DND-41 (cell line): ENCODE measurements at regions not wholly inside any gene's neighbourhood (a gene's known extent, or its start where the extent isn't known, plus 50 kb on each side); places are given as distances from the start of the nearest gene placed in this dataset.

ENCODE experiments used
- ATAC-seq: fragments of 200-7000 bp; cut with Tn5 transposase; 3 replicates; pipeline ENCODE4 v1.9.1; 2021; ENCODE audit warnings: low read depth; ENCODE audit not compliant: insufficient read depth
- DNase-seq: peaks from one replicate; pipeline ENCODE4 v3.0.0-alpha.2; 2020
- H2AFZ ChIP-seq: 2 replicates; pipeline ENCODE4 v1.6.0; 2012; ENCODE audit warnings: low read depth, low read length
- H3K27ac ChIP-seq: 2 replicates; pipeline ENCODE4 v1.5.1; 2012; ENCODE audit warnings: low read length, inconsistent platforms
- H3K27me3 ChIP-seq: fragments of 200-600 bp; sonication (generic); 2 replicates; pipeline ENCODE4 v1.6.0; 2012; ENCODE audit warnings: low read length, mild to moderate bottlenecking, inconsistent platforms; ENCODE audit not compliant: insufficient read depth, poor library complexity
- H3K36me3 ChIP-seq: 2 replicates; pipeline ENCODE4 v1.5.1; 2012; ENCODE audit warnings: low read length, inconsistent platforms; ENCODE audit not compliant: insufficient read depth
- H3K4me1 ChIP-seq: 2 replicates; pipeline ENCODE4 v1.5.1; 2012; ENCODE audit warnings: mild to moderate bottlenecking, low read length; ENCODE audit not compliant: insufficient read depth
- H3K4me2 ChIP-seq: 2 replicates; pipeline ENCODE4 v1.6.0; 2012; ENCODE audit warnings: mild to moderate bottlenecking, moderate library complexity, low read length, inconsistent platforms; ENCODE audit not compliant: insufficient read depth
- H3K4me3 ChIP-seq, 2 experiments: fragments of 200-600 bp in 1 of 2; shearing (Covaris generic) in 1 of 2; 2 replicates each; pipeline ENCODE4 v1.5.1; 2012 to 2016; ENCODE audit warnings: inconsistent platforms in 2 of 2, low read length in 2 of 2, mild to moderate bottlenecking in 2 of 2, low read depth in 1 of 2, moderate library complexity in 1 of 2
- H3K79me2 ChIP-seq: 2 replicates; pipeline ENCODE4 v1.6.0; 2012; ENCODE audit warnings: low read length, inconsistent platforms; ENCODE audit not compliant: insufficient read depth
- H3K9ac ChIP-seq: 2 replicates; pipeline ENCODE4 v1.6.0; 2012; ENCODE audit warnings: low read depth, mild to moderate bottlenecking, inconsistent platforms, low read length, moderate library complexity
- H3K9me3 ChIP-seq: 2 replicates; pipeline ENCODE4 v1.5.1; 2012; ENCODE audit warnings: low read length, moderate library complexity, mild to moderate bottlenecking, inconsistent platforms; ENCODE audit not compliant: insufficient read depth, severe bottlenecking
- H4K20me1 ChIP-seq: 2 replicates; pipeline ENCODE4 v1.6.0; 2012; ENCODE audit warnings: low read length; ENCODE audit not compliant: insufficient read depth
- EZH2 ChIP-seq: IDR thresholded peaks from 3 replicates; pipeline ENCODE4 v1.6.1; 2012; ENCODE audit warnings: borderline replicate concordance, low read depth, mild to moderate bottlenecking, moderate library complexity, low read length, inconsistent platforms; ENCODE audit not compliant: severe bottlenecking
- TF ChIP-seq, protein P1 (sequence below): IDR thresholded peaks from 2 replicates; pipeline ENCODE4 v1.5.1; 2012; ENCODE audit warnings: borderline replicate concordance, low read length, moderate library complexity, mild to moderate bottlenecking; ENCODE audit not compliant: poor library complexity, severe bottlenecking; ENCODE audit errors: extremely low read depth

- H3K9me3 ChIP-seq, result no peaks in the 10 kb centered on the region
- no peak overlapping the region for H3K4me3 ChIP-seq
- H3K79me2 ChIP-seq, result no peaks in the 10 kb centered on the region
- no peak overlapping the region for H2AFZ ChIP-seq
- no peak for DNase-seq
- H3K4me1 ChIP-seq, result peaks cover 18% of the 10 kb centered on the region
- no peak overlapping the region for H3K4me2 ChIP-seq
- H3K9ac ChIP-seq, result no peak overlapping the region
- no peaks in the 10 kb centered on the region for H4K20me1 ChIP-seq
- ATAC-seq, result no peak
- no peaks in the 10 kb centered on the region for H3K27me3 ChIP-seq
- H3K27ac ChIP-seq, result no peak overlapping the region
- H3K36me3 ChIP-seq, result no peaks in the 10 kb centered on the region
- TF ChIP-seq, protein P1, sequence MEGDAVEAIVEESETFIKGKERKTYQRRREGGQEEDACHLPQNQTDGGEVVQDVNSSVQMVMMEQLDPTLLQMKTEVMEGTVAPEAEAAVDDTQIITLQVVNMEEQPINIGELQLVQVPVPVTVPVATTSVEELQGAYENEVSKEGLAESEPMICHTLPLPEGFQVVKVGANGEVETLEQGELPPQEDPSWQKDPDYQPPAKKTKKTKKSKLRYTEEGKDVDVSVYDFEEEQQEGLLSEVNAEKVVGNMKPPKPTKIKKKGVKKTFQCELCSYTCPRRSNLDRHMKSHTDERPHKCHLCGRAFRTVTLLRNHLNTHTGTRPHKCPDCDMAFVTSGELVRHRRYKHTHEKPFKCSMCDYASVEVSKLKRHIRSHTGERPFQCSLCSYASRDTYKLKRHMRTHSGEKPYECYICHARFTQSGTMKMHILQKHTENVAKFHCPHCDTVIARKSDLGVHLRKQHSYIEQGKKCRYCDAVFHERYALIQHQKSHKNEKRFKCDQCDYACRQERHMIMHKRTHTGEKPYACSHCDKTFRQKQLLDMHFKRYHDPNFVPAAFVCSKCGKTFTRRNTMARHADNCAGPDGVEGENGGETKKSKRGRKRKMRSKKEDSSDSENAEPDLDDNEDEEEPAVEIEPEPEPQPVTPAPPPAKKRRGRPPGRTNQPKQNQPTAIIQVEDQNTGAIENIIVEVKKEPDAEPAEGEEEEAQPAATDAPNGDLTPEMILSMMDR, result no peak
These were observed 295.3 kb upstream of the LYPLAL1 start for GRCh38 chr1:218878369-218878768.

DNA sequence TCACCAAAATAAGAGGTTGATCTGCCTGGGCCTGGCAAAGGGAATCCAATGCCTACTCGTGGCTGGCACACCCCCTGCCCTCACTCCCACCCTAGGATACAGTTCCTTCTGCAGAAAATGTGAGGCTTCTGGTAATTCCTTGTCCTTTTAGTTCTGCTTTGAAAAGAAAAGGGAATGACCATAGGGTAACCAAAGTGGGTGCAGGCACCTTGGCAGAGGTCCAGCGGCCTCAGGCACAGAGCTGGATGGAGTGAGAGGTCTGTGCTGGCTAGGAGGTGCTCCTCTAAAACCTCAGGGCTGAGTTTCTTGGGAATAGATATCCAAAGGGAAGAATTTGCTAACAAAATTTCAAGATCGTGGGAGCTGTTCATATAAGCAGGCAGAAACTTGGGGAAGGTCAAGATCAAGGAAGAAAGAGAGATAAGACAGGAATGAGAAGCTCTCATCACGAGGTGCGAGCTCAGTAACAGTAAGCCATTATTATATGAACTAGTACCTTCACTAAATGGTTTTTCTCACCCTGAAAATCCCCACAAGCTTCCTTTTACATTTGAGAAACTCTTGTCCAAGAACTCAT lies 293.1 kb upstream of the LYPLAL1 start:
- Histone ChIP-seq H3K4me3 (no peak overlapping the region), H3K27ac (no peak overlapping the region), H3K4me1 (no peaks in the 10 kb centered on the region), H3K9me3 (no peaks in the 10 kb centered on the region), H4K20me1 (no peaks in the 10 kb centered on the region), H3K9ac (no peak overlapping the region), H3K79me2 (no peaks in the 10 kb centered on the region), H2AFZ (no peak overlapping the region), H3K4me2 (no peak overlapping the region), H3K36me3 (no peaks in the 10 kb centered on the region), H3K27me3 (no peaks in the 10 kb centered on the region)
- DNase-seq (no peak), ATAC-seq (no peak)
- TF ChIP-seq, protein P1, result no peak
- TF ChIP-seq EZH2, result no peak

DNA sequence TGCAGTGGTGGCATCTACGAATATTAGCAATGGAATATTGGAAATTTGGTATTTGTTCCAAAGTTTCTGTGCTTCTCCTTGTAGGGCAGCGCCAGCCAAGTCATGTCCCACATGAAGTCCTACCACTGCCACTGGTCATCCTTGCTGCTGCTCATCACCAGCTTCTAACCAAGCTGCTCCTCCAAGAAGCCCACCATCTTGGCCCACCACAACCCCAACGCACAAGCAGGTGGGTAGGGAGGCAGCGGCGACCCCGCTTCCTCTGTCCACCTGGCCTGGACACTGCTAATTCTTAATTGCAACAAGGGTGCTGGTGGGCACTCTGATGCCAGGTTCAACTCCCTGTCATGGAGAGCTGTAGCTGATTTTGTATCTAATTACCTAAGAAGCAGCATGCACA lies 291.2 kb upstream of the LYPLAL1 start:
- ATAC-seq (no peak), DNase-seq (no peak)
- H3K27me3 ChIP-seq, result no peaks in the 10 kb centered on the region
- H3K79me2 ChIP-seq, result no peaks in the 10 kb centered on the region
- no peak overlapping the region for H3K4me2 ChIP-seq
- H3K9me3 ChIP-seq, result no peaks in the 10 kb centered on the region
- no peaks in the 10 kb centered on the region for H3K36me3 ChIP-seq
- no peak overlapping the region for H3K4me3 ChIP-seq
- H3K9ac ChIP-seq, result no peak overlapping the region
- H4K20me1 ChIP-seq, result no peaks in the 10 kb centered on the region
- no peak overlapping the region for H2AFZ ChIP-seq
- TF ChIP-seq, protein P1, result no peak
- no peak for TF ChIP-seq EZH2
- H3K27ac ChIP-seq, result no peak overlapping the region
- no peaks in the 10 kb centered on the region for H3K4me1 ChIP-seq

DNA sequence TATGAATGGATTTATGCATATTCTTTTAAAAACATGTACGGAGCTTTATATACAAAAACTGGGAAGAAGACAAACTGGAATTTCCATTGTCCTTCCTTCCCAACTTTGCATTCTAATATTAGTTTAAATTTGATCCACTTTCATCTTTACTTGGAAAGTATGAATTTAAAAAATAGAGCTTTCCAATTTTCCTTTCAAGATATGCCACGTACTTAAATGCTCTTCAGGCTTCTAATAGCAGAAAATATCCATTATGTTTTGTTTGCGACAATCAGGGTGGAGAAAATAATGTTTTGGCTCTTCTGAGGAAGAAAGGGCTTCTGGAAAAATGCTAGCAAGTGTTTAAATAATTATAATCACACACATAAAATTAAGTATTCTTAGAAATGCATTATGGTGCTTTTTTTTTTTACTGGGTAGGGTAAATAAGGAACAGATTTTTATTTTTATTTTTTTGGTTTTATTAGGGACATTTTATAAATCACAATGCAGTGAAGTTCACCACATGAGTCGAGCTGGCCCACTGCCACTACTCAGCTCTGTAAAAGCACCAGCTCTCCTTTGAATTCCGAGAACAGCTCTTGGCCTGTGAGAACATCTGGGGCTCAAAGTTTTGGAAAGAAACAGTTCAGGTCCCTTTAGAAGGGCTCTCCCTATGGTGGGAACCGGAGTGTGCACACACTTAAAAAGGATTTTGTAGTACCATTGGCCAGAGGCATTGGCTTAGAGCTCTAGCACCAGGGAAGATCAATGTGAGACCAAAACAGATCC lies 287.4 kb upstream of the LYPLAL1 start:
- no peaks in the 10 kb centered on the region for H4K20me1 ChIP-seq

More for the DNA sequence above, 287.4 kb upstream of the LYPLAL1 start:
- Histone ChIP-seq H3K36me3 (no peaks in the 10 kb centered on the region), H3K9me3 (no peaks in the 10 kb centered on the region), H3K4me1 (no peaks in the 10 kb centered on the region), H3K27me3 (no peaks in the 10 kb centered on the region), H3K27ac (no peak overlapping the region), H3K9ac (no peak overlapping the region), H3K4me3 (no peak overlapping the region), H3K79me2 (no peaks in the 10 kb centered on the region), H3K4me2 (no peak overlapping the region), H2AFZ (no peak overlapping the region)
- ATAC-seq (no peak), DNase-seq (no peak)
- TF ChIP-seq, protein P1, result no peak
- TF ChIP-seq EZH2, result no peak
